Kidney (tissue), 13 donors: ENCODE measurements at regions not wholly inside any gene's neighbourhood (a gene's known extent, or its start where the extent isn't known, plus 50 kb on each side); places are given as distances from the start of the nearest gene placed in this dataset.

Source experiments
- DNase-seq, 5 donors: peaks; one replicate each; pipeline ENCODE4 v3.0.0-alpha.2; 2013 to 2020
- FAIRE-seq: peaks from 2 replicates; lab custom pipeline; 2012; peaks lifted over from hg19 to GRCh38; lab: Jason Lieb, UNC
- H3K27ac ChIP-seq, 2 donors: one replicate each; pipeline ENCODE4 v1.7.0; 2013; ENCODE audit warnings: low read depth in 2 of 2, low read length in 2 of 2, inconsistent platforms in 1 of 2
- H3K27me3 ChIP-seq: one replicate; pipeline ENCODE4 v1.7.1; 2013; ENCODE audit warnings: low read length, inconsistent platforms; ENCODE audit not compliant: control insufficient read depth, insufficient read depth
- H3K36me3 ChIP-seq, 3 donors: one replicate each; pipeline versions ENCODE4 v1.7.0 to v1.7.1; 2013; ENCODE audit warnings: low read length in 3 of 3, control low read depth in 1 of 3, inconsistent platforms in 1 of 3; ENCODE audit not compliant: insufficient read depth in 3 of 3, control insufficient read depth in 2 of 3
- H3K4me1 ChIP-seq, 3 donors: one replicate each; pipeline versions ENCODE4 v1.7.0 to v1.7.1; 2013; ENCODE audit warnings: low read length in 3 of 3, inconsistent platforms in 1 of 3, low read depth in 1 of 3; ENCODE audit not compliant: control insufficient read depth in 2 of 3, insufficient read depth in 2 of 3
- H3K4me3 ChIP-seq, 3 donors: one replicate each; pipeline versions ENCODE4 v1.7.0 to v1.8.1; 2013; ENCODE audit warnings: low read length in 3 of 3, control low read depth in 1 of 3, inconsistent platforms in 1 of 3
- H3K9ac ChIP-seq, 3 donors: one replicate each; pipeline versions ENCODE4 v1.7.0 to v1.7.1; 2013; ENCODE audit warnings: low read length in 3 of 3, control low read depth in 1 of 3, inconsistent platforms in 1 of 3
- H3K9me3 ChIP-seq, 3 donors: one replicate each; pipeline versions ENCODE4 v1.7.0 to v1.7.1; 2013; ENCODE audit warnings: low read length in 3 of 3, control low read depth in 1 of 3, inconsistent platforms in 1 of 3; ENCODE audit not compliant: control insufficient read depth in 2 of 3, insufficient read depth in 1 of 3
- CTCF ChIP-seq: IDR thresholded peaks from 3 replicates; pipeline ENCODE4 v1.5.1; 2012; ENCODE audit warnings: mild to moderate bottlenecking, moderate library complexity, borderline replicate concordance; ENCODE audit not compliant: insufficient read depth; ENCODE audit errors: extremely low read depth
- intact Hi-C: fragments of 100-400 bp; cut with DNase I; formaldehyde crosslinking; loops from one replicate; pipeline ENCODE4 v1.11.1; 2022
- donor health status: control.
- donor health status: control.
- donor health status: control.
- donor health status: control.
- donor health status: control.
- donor health status: DM: yes; HTN: yes; CAD: no.
- donor health status: Normal renal cell carcinoma (clear cell type).

GRCh38 chrX:148214786-148215185 lies 233.6 kb downstream of the FMR1NB start:
- Histone ChIP-seq H3K4me3 (no peak overlapping the region), H3K27me3 (no peaks in the 10 kb centered on the region), H3K27ac (no peak overlapping the region), H3K4me1 (no peaks in the 10 kb centered on the region), H3K9ac (no peak overlapping the region), H3K36me3 (no peaks in the 10 kb centered on the region), H3K9me3 (no peaks in the 10 kb centered on the region)
- intact Hi-C loops, result no loop called here
- no peak for FAIRE-seq
- DNase-seq, result no peak
- no peak for TF ChIP-seq CTCF

DNA sequence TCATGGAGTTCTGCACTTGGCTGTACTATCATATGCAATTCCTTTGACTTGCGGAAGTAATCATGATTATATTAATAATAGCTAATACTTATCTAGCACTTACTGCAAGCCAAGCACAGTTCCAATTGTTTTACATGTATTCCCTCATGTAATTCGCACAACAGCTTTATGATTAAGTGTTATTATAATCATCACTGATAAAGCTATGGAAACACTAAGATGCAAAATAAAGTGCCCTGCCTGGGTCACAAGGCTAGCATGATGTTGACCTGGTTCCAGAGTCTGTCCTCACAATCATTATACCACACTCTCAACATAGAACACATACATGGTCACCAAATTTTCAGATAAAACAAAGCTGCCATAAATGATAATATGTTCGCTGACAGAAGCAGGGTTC lies 234.6 kb downstream of the FMR1NB start:
- no peak for TF ChIP-seq CTCF
- DNase-seq, result no peak
- intact Hi-C loops, result no loop called here
- Histone ChIP-seq H3K27ac (no peak overlapping the region), H3K36me3 (no peaks in the 10 kb centered on the region), H3K9me3 (no peaks in the 10 kb centered on the region), H3K9ac (no peak overlapping the region), H3K4me3 (no peak overlapping the region), H3K4me1 (no peaks in the 10 kb centered on the region), H3K27me3 (no peaks in the 10 kb centered on the region)
- FAIRE-seq, result no peak

DNA sequence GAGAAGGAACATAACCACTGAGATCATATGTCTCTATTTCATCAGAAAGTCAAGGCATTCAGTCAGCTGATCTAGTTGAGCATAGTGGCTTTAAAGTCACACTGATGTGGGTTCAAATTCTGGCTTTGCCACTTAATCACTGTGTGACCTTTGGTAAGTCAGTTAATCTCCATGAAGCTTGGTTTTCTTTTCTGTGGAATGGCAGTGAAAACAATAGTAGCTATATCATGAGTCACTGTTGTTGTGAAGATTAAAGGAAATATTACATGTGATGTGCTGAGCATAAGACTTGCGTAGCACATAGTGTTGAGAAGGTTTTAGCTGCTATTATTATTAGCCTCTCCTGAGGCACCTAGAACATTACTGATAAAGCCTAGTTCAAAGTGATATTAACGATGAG lies 242.2 kb downstream of the FMR1NB start:
- no peak for FAIRE-seq
- intact Hi-C loops, result no loop called here
- no peak for TF ChIP-seq CTCF

GRCh38 chrX:148228521-148228920 lies 247.4 kb downstream of the FMR1NB start:
- no peak overlapping the region for H3K27ac ChIP-seq
- DNase-seq (no peak), FAIRE-seq (no peak)
- no peaks in the 10 kb centered on the region for H3K9me3 ChIP-seq
- intact Hi-C loops, result no loop called here
- no peaks in the 10 kb centered on the region for H3K36me3 ChIP-seq
- H3K4me3 ChIP-seq, result no peak overlapping the region
- no peaks in the 10 kb centered on the region for H3K27me3 ChIP-seq
- H3K9ac ChIP-seq, result no peak overlapping the region
- no peaks in the 10 kb centered on the region for H3K4me1 ChIP-seq
- TF ChIP-seq CTCF, result no peak

More for the DNA sequence above, 242.2 kb downstream of the FMR1NB start:
- Histone ChIP-seq H3K4me3 (no peak overlapping the region), H3K36me3 (no peaks in the 10 kb centered on the region), H3K4me1 (no peaks in the 10 kb centered on the region), H3K9me3 (no peaks in the 10 kb centered on the region), H3K9ac (no peak overlapping the region), H3K27me3 (no peaks in the 10 kb centered on the region), H3K27ac (no peak overlapping the region)
- no peak for DNase-seq
